K562 (cell line): ENCODE measurements at regions not wholly inside any gene's neighbourhood (a gene's known extent, or its start where the extent isn't known, plus 50 kb on each side); places are given as distances from the start of the nearest gene placed in this dataset.

Experiments
- FOXA3 ChIP-seq, 2 experiments: fragments of 450-650 bp in 1 of 2; sonication (generic) in 1 of 2; formaldehyde crosslinking; IDR thresholded peaks in 1 of 2; conservative IDR thresholded peaks in 1 of 2; 2 replicates each; pipeline versions ENCODE4 v1.4.0 to v1.8.0; 2020 to 2022; ENCODE audit warnings: mild to moderate bottlenecking in 2 of 2, missing genetic modification reagents in 1 of 2
- NR1H2 ChIP-seq: sonication (generic); formaldehyde crosslinking; IDR thresholded peaks from 2 replicates; pipeline ENCODE4 v1.4.0; 2020; ENCODE audit warnings: mild to moderate bottlenecking, missing genetic modification reagents
- UBTF ChIP-seq, 2 experiments: IDR thresholded peaks; 2 replicates each; pipeline ENCODE4 v1.6.1; 2012; ENCODE audit warnings: improper control_type of control experiment in 2 of 2, low read depth in 2 of 2, low read length in 2 of 2, borderline replicate concordance in 1 of 2
- ZBTB40 ChIP-seq, 2 experiments: fragments of 450-650 bp in 1 of 2; sonication (generic) in 1 of 2; formaldehyde crosslinking in 1 of 2; IDR thresholded peaks; 2 replicates each; pipeline versions ENCODE4 v1.7.1 to v1.9.0; 2016 to 2022; ENCODE audit warnings: inconsistent platforms in 1 of 2, mild to moderate bottlenecking in 1 of 2, missing genetic modification reagents in 1 of 2
- ZNF436 ChIP-seq: fragments of 250-450, 450-650 bp; sonication (Bioruptor Pico); formaldehyde crosslinking; IDR thresholded peaks from 2 replicates; pipeline ENCODE4 v1.7.0; 2020; ENCODE audit warnings: mild to moderate bottlenecking
- ZNF780A ChIP-seq: fragments of 250-450 bp; sonication (Bioruptor Pico); IDR thresholded peaks from 2 replicates; pipeline ENCODE4 v1.5.0; 2021; ENCODE audit warnings: mild to moderate bottlenecking
- TF ChIP-seq, protein P1 (sequence below): sonication (generic); formaldehyde crosslinking; IDR thresholded peaks from 2 replicates; pipeline ENCODE4 v1.5.0; 2020; ENCODE audit warnings: missing genetic modification reagents

GRCh38 chr21:24275616-24276015, 1331.7 kb downstream of the MRPL39 start:
- TF ChIP-seq ZNF780A (CRISPR knock-in tag) (no peak), ZNF436 (CRISPR knock-in tag) (no peak), NR1H2 (CRISPR knock-in tag) (no peak), FOXA3 (CRISPR knock-in tag; conservative IDR thresholded peaks at IDR 0.05 in 1 of 2, IDR thresholded peaks at IDR 0.05 in 1 of 2) (no peak), UBTF (IDR thresholded peaks at IDR 0.05; ENCODE audit: borderline replicate concordance in 1 of 2, low read depth in 2 of 2, low read length in 2 of 2) (no peak), ZBTB40 (IDR thresholded peaks at IDR 0.05) (no peak), ZBTB40 (CRISPR knock-in tag; IDR thresholded peaks at IDR 0.05) (no peak)
- TF ChIP-seq, protein P1, sequence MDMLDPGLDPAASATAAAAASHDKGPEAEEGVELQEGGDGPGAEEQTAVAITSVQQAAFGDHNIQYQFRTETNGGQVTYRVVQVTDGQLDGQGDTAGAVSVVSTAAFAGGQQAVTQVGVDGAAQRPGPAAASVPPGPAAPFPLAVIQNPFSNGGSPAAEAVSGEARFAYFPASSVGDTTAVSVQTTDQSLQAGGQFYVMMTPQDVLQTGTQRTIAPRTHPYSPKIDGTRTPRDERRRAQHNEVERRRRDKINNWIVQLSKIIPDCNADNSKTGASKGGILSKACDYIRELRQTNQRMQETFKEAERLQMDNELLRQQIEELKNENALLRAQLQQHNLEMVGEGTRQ, result no peak
